ENCODE measurements at regions not wholly inside any gene's neighbourhood (a gene's known extent, or its start where the extent isn't known, plus 50 kb on each side); places are given as distances from the start of the nearest gene placed in this dataset.

GRCh38 chr12:76260390-76260748, 87.8 kb downstream of the BBS10 start:
- no peaks in the 10 kb centered on the region for H4K20me1 ChIP-seq
- no peak overlapping the region for H3K4me2 ChIP-seq
- H3K36me3 ChIP-seq, result no peaks in the 10 kb centered on the region
- no peak overlapping the region for H3K27ac ChIP-seq
- no peak for TF ChIP-seq Cebpa-rat (IDR thresholded peaks at IDR 0.05)
- H3K4me1 ChIP-seq, result peaks cover 0 to 9% (median 0%) of the 10 kb centered on the region in 10 experiments; a peak in 4 of 20 replicates
- H3K4me3 ChIP-seq, result no peak overlapping the region
- no peaks in the 10 kb centered on the region for H3K27me3 ChIP-seq
- H3K9me3 ChIP-seq (replicated peaks in 1 of 11), result peaks cover 0 to 11% (median 5%) of the 10 kb centered on the region in 11 experiments; a peak in 7 of 22 replicates
- H3K9ac ChIP-seq, result no peak overlapping the region

DNA sequence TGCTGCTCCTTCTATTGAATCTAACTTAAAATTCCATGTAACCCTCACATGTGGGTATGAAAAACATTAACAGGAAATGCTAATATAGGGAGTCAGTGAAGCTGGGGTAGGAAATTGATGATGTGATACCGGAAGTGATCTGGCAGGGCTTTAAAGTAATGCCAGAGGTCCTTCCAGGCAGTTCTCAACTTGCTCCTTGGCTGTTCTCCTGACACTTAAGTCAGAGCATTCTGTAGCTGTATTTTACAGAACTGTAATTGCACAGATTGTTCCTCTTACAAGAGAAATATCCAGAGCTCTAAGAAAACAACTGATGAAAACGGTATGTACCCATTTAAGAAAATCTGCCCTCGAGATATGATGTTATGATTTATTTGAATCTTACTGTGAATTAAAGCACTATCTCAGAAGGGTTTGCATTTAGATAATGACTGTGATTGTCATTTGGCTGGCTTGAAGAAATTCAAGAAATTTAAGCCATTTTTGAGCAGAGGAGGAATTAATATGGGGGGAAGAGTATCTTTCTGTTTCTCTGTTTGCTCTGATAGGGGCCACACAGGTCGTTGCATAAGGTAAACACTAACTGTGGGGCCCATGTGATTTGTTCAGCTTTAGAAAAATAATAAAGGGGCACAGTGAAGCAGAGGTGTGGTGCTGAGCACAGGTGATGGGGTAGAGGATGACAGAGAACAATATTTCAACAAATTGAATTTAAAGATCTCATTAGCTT, 88.4 kb downstream of the BBS10 start:
- H3K4me3 ChIP-seq, result no peak overlapping the region
- H3K4me1 ChIP-seq, result peaks cover 0 to 9% (median 0%) of the 10 kb centered on the region in 10 experiments; a peak in 4 of 20 replicates
- no peaks in the 10 kb centered on the region for H4K20me1 ChIP-seq
- no peaks in the 10 kb centered on the region for H3K36me3 ChIP-seq
- TF ChIP-seq Cebpa-rat (IDR thresholded peaks at IDR 0.05), result no peak
- no peaks in the 10 kb centered on the region for H3K27me3 ChIP-seq
- no peak overlapping the region for H3K9ac ChIP-seq
- peaks cover 0 to 11% (median 5%) of the 10 kb centered on the region in 11 experiments; a peak in 7 of 22 replicates for H3K9me3 ChIP-seq (replicated peaks in 1 of 11)
- H3K27ac ChIP-seq, result no peak overlapping the region
- 0 out of 22 replicates have a peak overlapping the region, but pooled peaks of 1 of the 11 experiments have one; percentile 6 for H3K4me2 ChIP-seq

DNA sequence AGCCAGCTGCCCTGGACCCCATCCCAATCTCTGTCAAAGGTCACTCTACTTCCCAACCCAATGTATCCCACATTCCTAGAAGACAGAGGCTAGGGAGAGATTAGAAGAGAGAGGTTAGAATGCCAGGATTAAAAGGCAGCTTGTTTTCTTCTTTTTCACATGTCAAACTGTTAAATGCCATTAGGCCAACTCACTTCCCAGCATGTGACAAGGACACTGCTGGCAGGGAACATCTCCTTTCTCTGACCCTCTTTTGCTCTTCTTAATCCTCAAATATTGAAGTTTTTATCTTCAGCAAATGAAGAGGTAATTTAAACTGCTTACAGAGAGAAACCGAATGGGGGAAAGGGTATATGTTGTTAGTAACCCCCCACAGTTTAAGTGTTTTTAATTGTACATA, 89.1 kb downstream of the BBS10 start:
- Histone ChIP-seq H3K4me2 (no peak overlapping the region; a peak in 1 of 22 replicates), H3K36me3 (no peaks in the 10 kb centered on the region), H3K27me3 (no peaks in the 10 kb centered on the region), H3K9me3 (replicated peaks in 1 of 11) (peaks cover 0 to 11% (median 5%) of the 10 kb centered on the region in 11 experiments; a peak in 7 of 22 replicates), H3K4me3 (no peak overlapping the region), H4K20me1 (no peaks in the 10 kb centered on the region), H3K27ac (no peak overlapping the region), H3K4me1 (peaks cover 0 to 9% (median 0%) of the 10 kb centered on the region in 10 experiments; a peak in 4 of 20 replicates), H3K9ac (no peak overlapping the region)
- no peak for TF ChIP-seq Cebpa-rat (IDR thresholded peaks at IDR 0.05)

DNA sequence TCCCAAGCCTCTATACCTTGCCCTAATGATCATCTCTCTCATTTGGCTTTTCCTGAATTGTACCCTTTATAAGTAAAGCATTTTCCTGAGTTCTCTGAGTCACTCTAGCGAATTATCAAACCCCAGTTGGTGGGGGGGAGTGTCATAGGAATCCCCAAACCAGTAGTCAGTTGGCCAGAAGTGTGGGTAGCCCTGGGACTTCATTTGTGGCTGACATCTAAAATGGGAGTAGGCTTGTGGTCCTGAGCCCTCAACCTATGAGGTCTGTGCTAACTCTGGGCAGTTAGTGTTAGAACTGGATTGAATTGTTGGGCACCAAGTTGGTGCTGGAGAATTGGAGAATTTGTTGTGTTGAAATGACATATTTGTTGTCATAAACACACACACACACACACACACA, 91.3 kb downstream of the BBS10 start:
- Histone ChIP-seq H3K4me1 (peaks cover 0 to 9% (median 0%) of the 10 kb centered on the region in 10 experiments; a peak in 4 of 20 replicates), H4K20me1 (no peaks in the 10 kb centered on the region), H3K4me2 (no peak overlapping the region), H3K27ac (no peak overlapping the region), H3K9me3 (replicated peaks in 1 of 11) (peaks cover 0 to 9% (median 4%) of the 10 kb centered on the region in 11 experiments; a peak in 7 of 22 replicates), H3K9ac (no peak overlapping the region), H3K36me3 (no peaks in the 10 kb centered on the region), H3K27me3 (no peaks in the 10 kb centered on the region), H3K4me3 (no peak overlapping the region)
- TF ChIP-seq Cebpa-rat (IDR thresholded peaks at IDR 0.05), result no peak

DNA sequence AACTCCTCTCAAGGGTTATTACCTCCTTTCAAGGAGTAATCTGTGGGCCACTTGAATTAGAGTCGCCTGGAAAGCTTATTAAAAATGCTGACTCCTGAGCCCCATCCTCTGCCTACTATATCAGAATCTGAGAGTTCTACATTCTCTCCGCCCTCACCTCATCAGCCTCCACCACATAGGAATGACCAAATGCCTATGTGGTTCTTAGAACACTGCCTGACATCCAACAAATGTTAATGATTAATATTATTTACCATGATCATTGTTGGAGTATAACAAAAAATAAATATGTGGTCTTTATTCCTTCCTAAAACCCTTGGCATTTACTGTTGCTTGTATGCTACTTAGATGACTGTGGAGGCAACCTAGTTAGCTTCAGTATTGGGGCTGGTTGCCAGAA, 91.9 kb downstream of the BBS10 start:
- peaks cover 0 to 3% (median 0%) of the 10 kb centered on the region in 11 experiments; a peak in 1 of 22 replicates for H3K9me3 ChIP-seq (replicated peaks in 1 of 11)
- H3K27me3 ChIP-seq, result no peaks in the 10 kb centered on the region

DNA sequence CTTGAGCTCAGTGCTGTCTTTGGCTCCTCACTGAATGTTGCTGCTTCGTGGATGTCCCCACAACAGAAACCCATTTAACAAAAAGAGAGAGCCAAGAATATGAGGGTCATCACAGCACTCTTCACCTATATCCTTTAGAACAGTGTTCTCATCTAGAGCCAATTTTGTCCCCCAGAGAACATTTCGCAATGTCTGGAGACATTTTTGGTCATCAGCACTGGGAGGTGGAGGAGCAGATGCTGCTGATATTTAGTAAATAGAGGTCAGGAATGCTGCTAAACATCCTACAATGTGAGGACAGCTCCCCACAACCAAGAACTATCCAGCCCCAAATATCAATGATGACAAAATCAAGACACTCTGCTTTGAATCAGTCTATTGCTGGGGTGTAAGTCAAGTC, 92.5 kb downstream of the BBS10 start:
- Histone ChIP-seq H3K9ac (no peak overlapping the region), H3K27me3 (no peaks in the 10 kb centered on the region), H3K36me3 (no peaks in the 10 kb centered on the region), H3K4me3 (no peak overlapping the region), H3K4me1 (peaks cover 0 to 9% (median 0%) of the 10 kb centered on the region in 10 experiments; a peak in 4 of 20 replicates), H3K9me3 (replicated peaks in 1 of 11) (no peaks in the 10 kb centered on the region), H4K20me1 (no peaks in the 10 kb centered on the region), H3K4me2 (no peak overlapping the region), H3K27ac (no peak overlapping the region)
- TF ChIP-seq Cebpa-rat (IDR thresholded peaks at IDR 0.05), result peak in 3 of 11 experiments; percentile 22 to 63 (median 43); a peak in 2 of 22 replicates

More for the DNA sequence above, 91.9 kb downstream of the BBS10 start:
- no peak overlapping the region for H3K27ac ChIP-seq
- no peaks in the 10 kb centered on the region for H3K36me3 ChIP-seq
- peaks cover 0 to 9% (median 0%) of the 10 kb centered on the region in 10 experiments; a peak in 4 of 20 replicates for H3K4me1 ChIP-seq
- no peak overlapping the region for H3K9ac ChIP-seq
- H3K4me2 ChIP-seq, result no peak overlapping the region
- no peaks in the 10 kb centered on the region for H4K20me1 ChIP-seq
- no peak for TF ChIP-seq Cebpa-rat (IDR thresholded peaks at IDR 0.05)
- H3K4me3 ChIP-seq, result no peak overlapping the region

DNA sequence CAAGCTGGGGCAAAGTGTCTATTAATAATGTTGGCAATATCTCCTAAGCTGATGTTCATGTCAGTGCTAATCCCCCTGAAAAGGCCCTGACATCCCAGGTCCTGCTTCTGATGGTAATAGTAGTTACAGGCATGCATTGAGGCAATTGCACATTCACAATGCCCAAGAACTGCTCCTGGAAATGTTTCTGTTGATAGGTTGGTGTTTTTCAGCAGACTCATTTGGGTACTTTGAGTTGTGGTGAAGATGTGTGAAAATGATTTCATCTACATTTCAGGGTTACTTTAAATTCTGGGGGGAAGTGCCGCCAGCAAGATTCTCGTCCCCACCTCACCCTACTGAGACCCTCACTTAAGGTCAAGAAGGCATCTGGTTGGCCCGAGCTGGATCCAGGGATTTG, 92.9 kb downstream of the BBS10 start:
- Histone ChIP-seq H3K9me3 (replicated peaks in 1 of 11) (no peaks in the 10 kb centered on the region), H3K36me3 (no peaks in the 10 kb centered on the region), H3K27ac (no peak overlapping the region), H3K9ac (no peak overlapping the region), H4K20me1 (no peaks in the 10 kb centered on the region), H3K4me2 (no peak overlapping the region), H3K4me3 (no peak overlapping the region), H3K4me1 (peaks cover 0 to 9% (median 0%) of the 10 kb centered on the region in 10 experiments; a peak in 4 of 20 replicates), H3K27me3 (no peaks in the 10 kb centered on the region)
- no peak for TF ChIP-seq Cebpa-rat (IDR thresholded peaks at IDR 0.05)

DNA sequence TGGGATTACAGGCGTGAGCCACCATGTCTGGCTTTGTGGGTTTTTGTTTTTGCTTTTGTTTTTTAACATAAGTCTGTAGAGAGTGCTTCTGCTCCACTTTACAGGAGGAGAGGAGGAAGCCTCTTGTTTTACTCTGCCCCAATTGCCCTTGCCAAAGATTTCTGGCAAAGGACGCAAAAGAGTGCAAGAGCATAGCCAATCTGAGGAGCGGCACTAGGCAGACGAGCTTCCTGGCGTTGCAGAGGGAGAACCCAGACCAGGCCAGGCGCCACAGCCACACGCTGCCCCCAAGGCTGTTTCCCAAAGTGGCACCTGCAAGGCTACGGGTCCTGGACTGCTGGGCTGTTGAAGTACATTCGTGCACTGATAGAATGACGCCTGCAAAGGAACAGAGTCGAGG, 96.2 kb downstream of the BBS10 start:
- Histone ChIP-seq H4K20me1 (no peaks in the 10 kb centered on the region), H3K9ac (no peak overlapping the region), H3K36me3 (no peaks in the 10 kb centered on the region), H3K27ac (no peak overlapping the region), H3K27me3 (no peaks in the 10 kb centered on the region), H3K4me1 (no peaks in the 10 kb centered on the region; a peak in 1 of 20 replicates), H3K4me2 (no peak overlapping the region), H3K9me3 (replicated peaks in 1 of 11) (no peaks in the 10 kb centered on the region), H3K4me3 (no peak overlapping the region)
- TF ChIP-seq Cebpa-rat (IDR thresholded peaks at IDR 0.05), result no peak

GRCh38 chr12:76250256-76250655, 98.0 kb downstream of the BBS10 start:
- no peaks in the 10 kb centered on the region for H3K9me3 ChIP-seq (replicated peaks in 1 of 11)
- H3K9ac ChIP-seq, result no peak overlapping the region
- no peaks in the 10 kb centered on the region; a peak in 1 of 20 replicates for H3K4me1 ChIP-seq
- no peaks in the 10 kb centered on the region for H3K27me3 ChIP-seq
- no peak overlapping the region for H3K4me3 ChIP-seq
- no peak overlapping the region for H3K4me2 ChIP-seq
- H3K36me3 ChIP-seq, result no peaks in the 10 kb centered on the region
- H4K20me1 ChIP-seq, result no peaks in the 10 kb centered on the region
- H3K27ac ChIP-seq, result no peak overlapping the region
- TF ChIP-seq Cebpa-rat (IDR thresholded peaks at IDR 0.05), result no peak

GRCh38 chr12:76249501-76249900, 98.7 kb downstream of the BBS10 start:
- no peaks in the 10 kb centered on the region for H3K9me3 ChIP-seq (replicated peaks in 1 of 11)
- H3K9ac ChIP-seq, result no peak overlapping the region
- H4K20me1 ChIP-seq, result no peaks in the 10 kb centered on the region
- H3K27me3 ChIP-seq, result no peaks in the 10 kb centered on the region
- no peaks in the 10 kb centered on the region; a peak in 1 of 20 replicates for H3K4me1 ChIP-seq
- H3K4me3 ChIP-seq, result no peak overlapping the region
- H3K4me2 ChIP-seq, result no peak overlapping the region
- H3K36me3 ChIP-seq, result no peaks in the 10 kb centered on the region
- TF ChIP-seq Cebpa-rat (IDR thresholded peaks at IDR 0.05), result no peak
- H3K27ac ChIP-seq, result no peak overlapping the region
